HepG2 (cell line): ENCODE measurements at regions not wholly inside any gene's neighbourhood (a gene's known extent, or its start where the extent isn't known, plus 50 kb on each side); places are given as distances from the start of the nearest gene placed in this dataset.

ENCODE experiments used
- ATAC-seq: fragments of 200-7000 bp; cut with Tn5 transposase; 3 replicates; pipeline ENCODE4 v1.9.1; 2020; ENCODE audit warnings: mild to moderate bottlenecking, moderate library complexity
- BruUV-seq: library from RNA; stranded (reverse); fragments of 400-500 nt; replicated peaks from 2 replicates; lab custom pipeline; 2021; lab: Mats Ljungman, UMichigan
- CTCF ChIA-PET: fragments of 300-600 bp; formaldehyde crosslinking; extraction: SDS; loops from one replicate; lab custom pipeline; 2021; ENCODE audit warnings: low total read pairs, inconsistent platforms, low intra/inter-chr PET ratio; lab: Yijun Ruan, JAX
- POLR2A ChIA-PET: fragments of 350-600 bp; sonication (Branson Sonifier 250); formaldehyde crosslinking; loops from one replicate; lab custom pipeline; 2020; ENCODE audit warnings: antibody characterized with exemption, inconsistent platforms; lab: Yijun Ruan, JAX
- DNase-seq: peaks from one replicate; pipeline ENCODE4 v3.0.0-alpha.2; 2015; ENCODE audit warnings: low spot score
- FAIRE-seq: peaks from 3 replicates; lab custom pipeline; 2011; peaks lifted over from hg19 to GRCh38; lab: Jason Lieb, UNC
- H2AFZ ChIP-seq: one replicate; pipeline ENCODE4 v1.6.1; 2011; ENCODE audit warnings: low read length, inconsistent platforms
- H3K27ac ChIP-seq: fragments of 300-600 bp; 3 replicates; pipeline ENCODE4 v1.8.0; 2011; ENCODE audit warnings: mixed run types, mild to moderate bottlenecking, mixed read lengths, low read length, inconsistent platforms; ENCODE audit not compliant: insufficient read depth; ENCODE audit errors: extremely low read length
- H3K27me3 ChIP-seq, 2 experiments: fragments of 200-600 bp in 1 of 2; 2 replicates in 1 of 2; 3 replicates in 1 of 2; pipeline versions ENCODE4 v1.6.0 to v1.8.0; 2011; ENCODE audit warnings: low read length in 2 of 2, mild to moderate bottlenecking in 2 of 2, moderate library complexity in 2 of 2, inconsistent platforms in 1 of 2; ENCODE audit not compliant: insufficient read depth in 2 of 2, control insufficient read depth in 1 of 2
- H3K36me3 ChIP-seq, 2 experiments: fragments of 200-600 bp in 1 of 2; replicated peaks in 1 of 2; 2 replicates in 1 of 2; 3 replicates in 1 of 2; pipeline versions ENCODE4 v1.5.1 to v1.8.0; 2011; ENCODE audit warnings: low read length in 2 of 2, inconsistent platforms in 1 of 2; ENCODE audit not compliant: insufficient read depth in 2 of 2, control insufficient read depth in 1 of 2
- H3K4me1 ChIP-seq: 2 replicates; pipeline ENCODE4 v1.5.1; 2012; ENCODE audit warnings: low read length, inconsistent platforms; ENCODE audit not compliant: insufficient read depth
- H3K4me2 ChIP-seq: 2 replicates; pipeline ENCODE4 v1.6.0; 2011; ENCODE audit warnings: low read depth, low read length, inconsistent platforms
- H3K4me3 ChIP-seq, 3 experiments: fragments of 200-600 bp in 1 of 3; sonication (generic), shearing (Covaris generic) in 1 of 3; replicated peaks in 1 of 3; 2 replicates each; pipeline ENCODE4 v1.5.1; 2011 to 2016; ENCODE audit warnings: low read length in 3 of 3, inconsistent platforms in 2 of 3, low read depth in 2 of 3, mild to moderate bottlenecking in 2 of 3, control low read depth in 1 of 3, mixed read lengths in 1 of 3; ENCODE audit not compliant: insufficient read depth in 1 of 3
- H3K79me2 ChIP-seq: one replicate; pipeline ENCODE4 v1.6.1; 2011; ENCODE audit warnings: low read length, inconsistent platforms; ENCODE audit not compliant: insufficient read depth
- H3K9ac ChIP-seq: 2 replicates; pipeline ENCODE4 v1.6.0; 2011; ENCODE audit warnings: mild to moderate bottlenecking, low read depth, low read length, inconsistent platforms; ENCODE audit not compliant: insufficient read depth
- H3K9me3 ChIP-seq: 2 replicates; pipeline ENCODE4 v1.5.1; 2012; ENCODE audit warnings: mild to moderate bottlenecking, low read length
- H4K20me1 ChIP-seq: 2 replicates; pipeline ENCODE4 v1.6.0; 2011; ENCODE audit warnings: inconsistent platforms, mild to moderate bottlenecking, low read length, moderate library complexity; ENCODE audit not compliant: insufficient read depth
- FIP1L1 ChIP-seq: fragments of 200-400 bp; formaldehyde crosslinking; IDR thresholded peaks from 2 replicates; pipeline ENCODE4 v1.6.1; 2018; ENCODE audit warnings: low read depth, mild to moderate bottlenecking, low read length, moderate library complexity, borderline replicate concordance; ENCODE audit not compliant: insufficient read depth
- HOXA3 ChIP-seq: sonication (generic); formaldehyde crosslinking; IDR thresholded peaks from 2 replicates; pipeline ENCODE4 v1.5.0; 2020; ENCODE audit warnings: missing genetic modification reagents
- IKZF1 ChIP-seq: fragments of 450-650 bp; IDR thresholded peaks from 2 replicates; pipeline ENCODE4 v1.7.1; 2016
- ISX ChIP-seq: sonication (generic); formaldehyde crosslinking; conservative IDR thresholded peaks from 2 replicates; pipeline ENCODE4 v1.5.0; 2020; ENCODE audit warnings: missing genetic modification reagents
- MEIS1 ChIP-seq: sonication (generic); formaldehyde crosslinking; IDR thresholded peaks from 2 replicates; pipeline ENCODE4 v1.9.0; 2021; ENCODE audit warnings: mild to moderate bottlenecking, missing genetic modification reagents, moderate library complexity, borderline replicate concordance
- PHF20 ChIP-seq: sonication (generic); formaldehyde crosslinking; IDR thresholded peaks from 2 replicates; pipeline ENCODE4 v1.5.0; 2020; ENCODE audit warnings: mild to moderate bottlenecking, missing genetic modification reagents
- SALL2 ChIP-seq: sonication (generic); formaldehyde crosslinking; IDR thresholded peaks from 2 replicates; pipeline ENCODE4 v1.8.1; 2023; ENCODE audit warnings: mild to moderate bottlenecking, missing genetic modification reagents, inconsistent platforms
- SP2 ChIP-seq: sonication (generic); formaldehyde crosslinking; IDR thresholded peaks from 2 replicates; pipeline ENCODE4 v1.5.1; 2020; ENCODE audit warnings: mild to moderate bottlenecking, missing genetic modification reagents
- SRSF1 ChIP-seq: fragments of 200-400 bp; formaldehyde crosslinking; optimal IDR thresholded peaks from 2 replicates; pipeline ENCODE3; 2017; ENCODE audit warnings: mild to moderate bottlenecking, low read depth, low read length, moderate library complexity
- ZMAT3 ChIP-seq: sonication (generic); formaldehyde crosslinking; conservative IDR thresholded peaks from 2 replicates; pipeline ENCODE4 v1.7.0; 2021; ENCODE audit warnings: missing genetic modification reagents
- ZNF124 ChIP-seq: sonication (generic); formaldehyde crosslinking; IDR thresholded peaks from 2 replicates; pipeline ENCODE4 v1.4.0; 2020; ENCODE audit warnings: missing genetic modification reagents
- ZNF253 ChIP-seq: sonication (generic); formaldehyde crosslinking; IDR thresholded peaks from 2 replicates; pipeline ENCODE4 v1.8.0; 2022; ENCODE audit warnings: mild to moderate bottlenecking, missing genetic modification reagents, borderline replicate concordance
- ZNF589 ChIP-seq: sonication (generic); formaldehyde crosslinking; conservative IDR thresholded peaks from 2 replicates; pipeline ENCODE4 v1.8.0; 2022; ENCODE audit warnings: mild to moderate bottlenecking, moderate library complexity, missing genetic modification reagents
- WGBS: methylation state at CpG from one replicate; pipeline ENCODE4 v1.1.6; 2017; ENCODE audit warnings: low lambda C conversion rate; 5-methylcytosine and 5-hydroxymethylcytosine counted together
- in situ Hi-C: cut with HindIII; loops from 2 replicates; pipeline ENCODE4 v1.10.0; 2017; ENCODE audit warnings: low pct_unique_long_range_greater_than_20kb; ENCODE audit not compliant: extremely low pct_ligation_motif_present
- intact Hi-C: fragments of 100-400 bp; cut with micrococcal nuclease; formaldehyde crosslinking; loops from one replicate; pipeline ENCODE4 v1.10.0; 2022; ENCODE audit not compliant: unreplicated experiment
- TF ChIP-seq, protein P1 (sequence below): IDR thresholded peaks from 2 replicates; pipeline ENCODE4 v1.6.1; 2016
- TF ChIP-seq, protein P2 (sequence below): sonication (generic); formaldehyde crosslinking; IDR thresholded peaks from 2 replicates; pipeline ENCODE4 v1.4.0; 2020; ENCODE audit warnings: missing genetic modification reagents, borderline replicate concordance
- TF ChIP-seq, protein P3 (sequence below): sonication (generic); formaldehyde crosslinking; conservative IDR thresholded peaks from 2 replicates; pipeline ENCODE4 v1.5.0; 2020; ENCODE audit warnings: missing genetic modification reagents
- TF ChIP-seq, protein P4 (sequence below): sonication (generic); formaldehyde crosslinking; IDR thresholded peaks from 2 replicates; pipeline ENCODE4 v1.4.0; 2020; ENCODE audit warnings: missing genetic modification reagents
- TF ChIP-seq, protein P5 (sequence below): IDR thresholded peaks from 2 replicates; pipeline ENCODE4 v1.6.1; 2016; ENCODE audit warnings: low read depth, control low read depth

DNA sequence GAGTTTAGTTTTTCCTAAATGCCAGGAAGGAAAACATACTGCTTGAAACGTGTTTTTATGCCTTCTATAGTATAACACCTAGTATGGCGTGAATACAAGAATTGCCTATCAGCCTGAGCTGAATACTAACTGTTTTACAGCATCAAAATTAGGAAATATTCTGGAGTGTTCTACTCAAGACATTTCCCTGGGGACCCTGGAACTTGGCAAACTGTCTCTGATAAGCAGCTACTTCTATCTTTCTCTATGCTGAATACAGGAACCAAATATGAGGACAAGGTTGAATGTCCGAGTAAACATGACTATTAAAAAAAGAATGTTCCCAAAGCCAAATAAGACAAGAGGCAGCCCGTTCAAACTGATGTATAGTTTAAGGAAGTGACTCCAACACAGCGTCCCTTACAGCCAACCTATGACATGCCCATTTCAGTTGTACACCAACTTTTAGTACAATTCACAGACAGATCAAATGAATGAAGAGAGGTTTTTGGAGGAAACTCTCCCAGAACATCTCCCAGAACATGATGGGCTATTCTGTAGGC is 951.3 kb upstream of the ACVR2A start (continued):
- TF ChIP-seq, protein P1, sequence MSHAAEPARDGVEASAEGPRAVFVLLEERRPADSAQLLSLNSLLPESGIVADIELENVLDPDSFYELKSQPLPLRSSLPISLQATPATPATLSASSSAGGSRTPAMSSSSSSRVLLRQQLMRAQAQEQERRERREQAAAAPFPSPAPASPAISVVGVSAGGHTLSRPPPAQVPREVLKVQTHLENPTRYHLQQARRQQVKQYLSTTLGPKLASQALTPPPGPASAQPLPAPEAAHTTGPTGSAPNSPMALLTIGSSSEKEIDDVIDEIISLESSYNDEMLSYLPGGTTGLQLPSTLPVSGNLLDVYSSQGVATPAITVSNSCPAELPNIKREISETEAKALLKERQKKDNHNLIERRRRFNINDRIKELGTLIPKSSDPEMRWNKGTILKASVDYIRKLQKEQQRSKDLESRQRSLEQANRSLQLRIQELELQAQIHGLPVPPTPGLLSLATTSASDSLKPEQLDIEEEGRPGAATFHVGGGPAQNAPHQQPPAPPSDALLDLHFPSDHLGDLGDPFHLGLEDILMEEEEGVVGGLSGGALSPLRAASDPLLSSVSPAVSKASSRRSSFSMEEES (CRISPR knock-in tag) = no peak

DNA sequence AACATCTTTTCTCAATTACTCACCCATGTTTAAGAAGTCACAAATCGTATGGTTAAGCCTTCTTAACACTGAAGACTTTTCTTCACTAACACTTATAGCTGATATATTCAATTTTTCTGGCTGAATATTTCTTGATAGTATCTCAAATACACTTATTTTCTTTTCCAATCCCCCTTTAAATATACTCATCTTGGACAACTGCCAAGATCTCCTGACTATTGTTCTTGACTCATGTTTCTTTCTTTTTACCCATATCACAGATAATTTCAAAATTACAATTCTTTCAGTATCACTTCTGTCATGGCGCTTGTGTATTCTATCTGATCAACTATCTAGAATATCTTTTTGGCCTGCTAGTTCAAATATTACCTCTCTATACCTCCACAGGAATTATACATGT is 954.3 kb upstream of the ACVR2A start:
- H3K4me3 ChIP-seq = no peak overlapping the region
- H3K9me3 ChIP-seq = no peaks in the 10 kb centered on the region
- no peak overlapping the region for H2AFZ ChIP-seq
- H3K9ac ChIP-seq = no peak overlapping the region
- ATAC-seq = no peak
- ChIA-PET POLR2A (no interaction called here), CTCF (no interaction called here)
- H3K4me2 ChIP-seq = no peak overlapping the region
- H4K20me1 ChIP-seq = no peaks in the 10 kb centered on the region
- no peaks in the 10 kb centered on the region for H3K27me3 ChIP-seq
- H3K27ac ChIP-seq = no peak overlapping the region
- H3K4me1 ChIP-seq = no peaks in the 10 kb centered on the region
- DNase-seq = no peak
- in situ Hi-C loops = no loop called here
- no peak for FAIRE-seq
- intact Hi-C loops = no loop called here
- no peaks in the 10 kb centered on the region for H3K36me3 ChIP-seq
- 8% methylated on average over 2 of the region's 2 CpGs for WGBS
- BruUV-seq = no TSS peak
- H3K79me2 ChIP-seq = no peaks in the 10 kb centered on the region
- TF ChIP-seq IKZF1 (no peak), SRSF1 (no peak), SP2 (CRISPR knock-in tag) (no peak), SALL2 (CRISPR knock-in tag) (no peak), PHF20 (CRISPR knock-in tag) (no peak), ZNF124 (CRISPR knock-in tag) (no peak), MEIS1 (CRISPR knock-in tag) (no peak), ZNF589 (CRISPR knock-in tag) (no peak), ISX (no peak), HOXA3 (CRISPR knock-in tag) (no peak), ZNF253 (no peak), FIP1L1 (no peak), ZMAT3 (no peak)
- TF ChIP-seq, protein P2, sequence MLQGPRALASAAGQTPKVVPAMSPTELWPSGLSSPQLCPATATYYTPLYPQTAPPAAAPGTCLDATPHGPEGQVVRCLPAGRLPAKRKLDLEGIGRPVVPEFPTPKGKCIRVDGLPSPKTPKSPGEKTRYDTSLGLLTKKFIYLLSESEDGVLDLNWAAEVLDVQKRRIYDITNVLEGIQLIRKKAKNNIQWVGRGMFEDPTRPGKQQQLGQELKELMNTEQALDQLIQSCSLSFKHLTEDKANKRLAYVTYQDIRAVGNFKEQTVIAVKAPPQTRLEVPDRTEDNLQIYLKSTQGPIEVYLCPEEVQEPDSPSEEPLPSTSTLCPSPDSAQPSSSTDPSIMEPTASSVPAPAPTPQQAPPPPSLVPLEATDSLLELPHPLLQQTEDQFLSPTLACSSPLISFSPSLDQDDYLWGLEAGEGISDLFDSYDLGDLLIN = no peak
- TF ChIP-seq, protein P3, sequence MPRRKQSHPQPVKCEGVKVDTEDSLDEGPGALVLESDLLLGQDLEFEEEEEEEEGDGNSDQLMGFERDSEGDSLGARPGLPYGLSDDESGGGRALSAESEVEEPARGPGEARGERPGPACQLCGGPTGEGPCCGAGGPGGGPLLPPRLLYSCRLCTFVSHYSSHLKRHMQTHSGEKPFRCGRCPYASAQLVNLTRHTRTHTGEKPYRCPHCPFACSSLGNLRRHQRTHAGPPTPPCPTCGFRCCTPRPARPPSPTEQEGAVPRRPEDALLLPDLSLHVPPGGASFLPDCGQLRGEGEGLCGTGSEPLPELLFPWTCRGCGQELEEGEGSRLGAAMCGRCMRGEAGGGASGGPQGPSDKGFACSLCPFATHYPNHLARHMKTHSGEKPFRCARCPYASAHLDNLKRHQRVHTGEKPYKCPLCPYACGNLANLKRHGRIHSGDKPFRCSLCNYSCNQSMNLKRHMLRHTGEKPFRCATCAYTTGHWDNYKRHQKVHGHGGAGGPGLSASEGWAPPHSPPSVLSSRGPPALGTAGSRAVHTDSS = no peak
- TF ChIP-seq, protein P4, sequence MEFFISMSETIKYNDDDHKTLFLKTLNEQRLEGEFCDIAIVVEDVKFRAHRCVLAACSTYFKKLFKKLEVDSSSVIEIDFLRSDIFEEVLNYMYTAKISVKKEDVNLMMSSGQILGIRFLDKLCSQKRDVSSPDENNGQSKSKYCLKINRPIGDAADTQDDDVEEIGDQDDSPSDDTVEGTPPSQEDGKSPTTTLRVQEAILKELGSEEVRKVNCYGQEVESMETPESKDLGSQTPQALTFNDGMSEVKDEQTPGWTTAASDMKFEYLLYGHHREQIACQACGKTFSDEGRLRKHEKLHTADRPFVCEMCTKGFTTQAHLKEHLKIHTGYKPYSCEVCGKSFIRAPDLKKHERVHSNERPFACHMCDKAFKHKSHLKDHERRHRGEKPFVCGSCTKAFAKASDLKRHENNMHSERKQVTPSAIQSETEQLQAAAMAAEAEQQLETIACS (CRISPR knock-in tag) = no peak
- TF ChIP-seq, protein P5, sequence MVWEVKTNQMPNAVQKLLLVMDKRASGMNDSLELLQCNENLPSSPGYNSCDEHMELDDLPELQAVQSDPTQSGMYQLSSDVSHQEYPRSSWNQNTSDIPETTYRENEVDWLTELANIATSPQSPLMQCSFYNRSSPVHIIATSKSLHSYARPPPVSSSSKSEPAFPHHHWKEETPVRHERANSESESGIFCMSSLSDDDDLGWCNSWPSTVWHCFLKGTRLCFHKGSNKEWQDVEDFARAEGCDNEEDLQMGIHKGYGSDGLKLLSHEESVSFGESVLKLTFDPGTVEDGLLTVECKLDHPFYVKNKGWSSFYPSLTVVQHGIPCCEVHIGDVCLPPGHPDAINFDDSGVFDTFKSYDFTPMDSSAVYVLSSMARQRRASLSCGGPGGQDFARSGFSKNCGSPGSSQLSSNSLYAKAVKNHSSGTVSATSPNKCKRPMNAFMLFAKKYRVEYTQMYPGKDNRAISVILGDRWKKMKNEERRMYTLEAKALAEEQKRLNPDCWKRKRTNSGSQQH (CRISPR knock-in tag) = no peak
